NCI-H460 (cell line): ENCODE measurements at regions not wholly inside any gene's neighbourhood (a gene's known extent, or its start where the extent isn't known, plus 50 kb on each side); places are given as distances from the start of the nearest gene placed in this dataset.

ENCODE experiments used
- DNase-seq: peaks from one replicate; pipeline ENCODE4 v3.0.0-alpha.2; 2016; ENCODE audit warnings: low read depth; ENCODE audit errors: extremely low read depth
- small RNA-seq, 2 experiments: library from RNA; depleted of rRNA; stranded (forward); fragments of <200 nt; gene quantifications; one replicate each; pipeline ENCODE3, GENCODE V24; 2014

- DNase-seq, result no peak
Measured at GRCh38 chr3:96705895-96706294, 108.5 kb upstream of the EPHA6 start.

- DNase-seq, result no peak
Measured at GRCh38 chr3:96706509-96706908, 107.9 kb upstream of the EPHA6 start.

GRCh38 chr3:96711816-96712215 is 102.6 kb upstream of the EPHA6 start:
- no peak for DNase-seq

DNA sequence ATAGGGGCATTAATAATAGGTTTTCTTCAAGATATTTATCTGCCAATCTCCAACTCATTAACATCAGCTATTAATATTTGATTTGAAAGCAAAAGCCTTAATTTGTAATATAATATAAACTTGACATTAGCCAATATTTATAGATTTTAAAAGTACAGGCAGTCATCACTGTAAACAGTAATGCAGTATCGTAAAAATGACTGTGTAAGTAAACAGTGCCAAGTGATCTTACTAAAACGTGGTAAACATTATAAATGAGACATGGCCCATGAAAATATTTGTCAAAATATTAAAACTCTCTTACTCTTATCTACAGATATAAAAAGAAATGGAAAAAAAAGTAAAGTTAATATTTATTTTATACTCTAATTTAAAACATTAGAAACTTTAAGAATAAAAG is 101.6 kb upstream of the EPHA6 start:
- no peak for DNase-seq

- DNase-seq, result no peak
Measured at GRCh38 chr3:96719921-96720320, 94.5 kb upstream of the EPHA6 start.

DNA sequence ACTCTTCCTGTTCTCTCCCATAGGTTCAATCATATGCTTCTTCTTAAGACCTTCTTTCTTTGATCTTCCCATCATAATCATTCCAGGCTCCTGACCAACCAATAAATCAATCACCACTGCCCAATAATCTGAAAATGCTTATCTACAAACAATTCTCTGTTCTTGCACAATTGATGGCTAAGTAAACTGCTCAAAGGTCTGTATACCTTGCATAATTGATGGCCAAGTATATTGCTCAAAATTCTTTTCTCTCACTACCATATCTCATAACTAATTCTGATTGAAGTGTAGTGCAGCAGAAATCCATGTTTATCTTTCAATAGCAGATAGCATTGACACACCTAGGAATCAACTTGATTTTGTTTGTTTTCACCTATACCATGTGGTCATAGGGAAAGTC is 83.4 kb upstream of the EPHA6 start:
- no peak for DNase-seq

DNA sequence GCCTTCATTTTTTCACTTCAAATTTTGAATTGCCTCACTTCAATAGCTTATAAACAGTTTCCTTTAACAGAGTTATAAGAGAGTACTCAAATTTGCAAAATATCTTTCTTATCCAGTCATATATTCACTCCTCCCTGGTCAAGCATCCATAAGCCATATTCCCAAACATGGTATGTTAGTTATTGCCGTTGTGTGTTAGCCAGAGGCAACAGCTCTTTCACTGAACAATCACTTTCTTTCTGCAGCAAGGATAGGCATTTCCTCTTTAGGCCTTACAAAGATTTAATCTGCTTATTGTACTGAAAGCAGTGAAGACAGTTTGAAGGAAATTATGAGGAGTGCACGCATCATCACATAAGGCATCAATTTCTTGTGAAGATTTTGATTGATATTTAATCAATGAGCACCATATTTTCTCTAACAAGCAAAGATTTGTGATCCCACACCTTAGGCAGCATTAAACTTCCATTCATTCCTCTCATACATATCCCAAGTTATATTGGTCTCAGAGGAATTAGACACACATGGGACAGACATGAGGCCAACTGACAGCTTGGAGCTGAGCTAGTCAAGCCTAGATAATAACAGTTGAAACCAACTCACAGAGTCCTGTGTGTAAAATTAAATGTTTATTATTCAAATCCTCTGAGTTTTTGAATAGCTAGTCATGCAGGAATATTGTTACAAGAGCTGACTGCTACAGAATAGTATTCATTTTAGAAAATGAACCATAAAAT is 80.0 kb upstream of the EPHA6 start:
- DNase-seq, result no peak

DNA sequence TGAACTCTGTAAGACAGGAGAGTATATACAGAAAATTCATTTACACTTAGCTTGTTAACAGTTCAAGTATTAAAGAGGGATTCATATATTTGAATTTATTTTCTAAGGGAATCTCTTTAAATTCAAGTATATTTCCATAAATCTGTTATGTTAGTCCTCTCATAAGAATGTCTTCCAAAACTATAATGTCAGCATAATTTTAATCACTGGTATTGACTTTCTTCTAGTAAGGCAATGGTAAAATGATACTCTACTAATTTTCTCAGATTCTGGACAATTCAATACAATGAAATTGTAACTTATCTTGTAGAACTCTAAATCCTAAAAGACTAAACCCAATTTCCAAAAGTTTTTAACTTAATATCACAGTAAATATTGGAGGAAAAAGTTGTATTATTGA is 66.3 kb upstream of the EPHA6 start:
- DNase-seq, result no peak

- DNase-seq, result no peak
Measured at GRCh38 chr3:96750094-96750767, 64.2 kb upstream of the EPHA6 start.

DNA sequence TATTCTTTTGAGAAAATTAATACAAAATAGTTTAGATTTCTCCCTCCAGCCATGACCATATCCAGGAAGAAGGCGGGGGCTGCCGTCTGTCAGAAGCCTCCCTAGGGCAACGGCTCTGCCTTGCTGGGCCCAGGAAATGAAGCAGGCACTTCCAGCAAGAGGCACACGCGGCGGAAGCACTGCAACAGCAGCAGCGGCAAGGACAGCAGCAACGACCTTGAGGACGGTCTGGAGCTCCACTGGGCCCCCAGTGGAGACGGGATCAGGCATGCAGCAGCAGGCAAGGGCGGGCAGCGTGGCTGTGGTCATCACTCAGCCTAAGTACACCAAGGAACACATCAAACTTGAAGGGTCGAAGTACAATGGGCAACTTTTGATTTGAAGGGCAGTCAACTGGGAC is 61.3 kb upstream of the EPHA6 start:
- no peak for DNase-seq

GRCh38 chr3:96754128-96754527 is 60.3 kb upstream of the EPHA6 start:
- no peak for DNase-seq

GRCh38 chr3:96755519-96755918 is 58.9 kb upstream of the EPHA6 start:
- no peak for DNase-seq

- DNase-seq, result no peak
Measured at GRCh38 chr3:96756516-96756915, 57.9 kb upstream of the EPHA6 start.

DNA sequence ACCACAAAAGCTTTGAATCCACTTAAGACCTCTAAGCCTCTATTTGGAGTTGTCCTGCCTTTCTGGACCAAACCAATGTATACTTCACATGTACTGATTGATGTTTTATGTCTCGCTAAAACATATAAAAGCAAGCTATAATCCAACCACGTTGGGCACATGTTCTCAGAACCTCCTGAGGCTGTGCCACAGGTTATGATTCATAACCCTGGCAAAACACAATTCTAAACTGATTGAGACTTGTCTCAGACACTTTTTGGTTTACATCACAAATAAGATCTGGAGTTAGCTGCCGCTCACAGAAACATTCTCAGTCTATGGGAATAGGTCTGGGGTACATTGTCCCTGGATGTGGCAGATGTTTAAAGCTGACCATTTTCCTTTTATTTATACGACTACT is 53.4 kb upstream of the EPHA6 start:
- DNase-seq, result no peak

Small RNA genes lying in the stretch of these regions (small RNA-seq; reads per million reads assigned to genes)
- gene MIR8060 (0 reads per million in 2 experiments), gene RNU6-1094P (0 reads per million in 2 experiments)
